ENCODE measurements at regions not wholly inside any gene's neighbourhood (a gene's known extent, or its start where the extent isn't known, plus 50 kb on each side); places are given as distances from the start of the nearest gene placed in this dataset.

DNA sequence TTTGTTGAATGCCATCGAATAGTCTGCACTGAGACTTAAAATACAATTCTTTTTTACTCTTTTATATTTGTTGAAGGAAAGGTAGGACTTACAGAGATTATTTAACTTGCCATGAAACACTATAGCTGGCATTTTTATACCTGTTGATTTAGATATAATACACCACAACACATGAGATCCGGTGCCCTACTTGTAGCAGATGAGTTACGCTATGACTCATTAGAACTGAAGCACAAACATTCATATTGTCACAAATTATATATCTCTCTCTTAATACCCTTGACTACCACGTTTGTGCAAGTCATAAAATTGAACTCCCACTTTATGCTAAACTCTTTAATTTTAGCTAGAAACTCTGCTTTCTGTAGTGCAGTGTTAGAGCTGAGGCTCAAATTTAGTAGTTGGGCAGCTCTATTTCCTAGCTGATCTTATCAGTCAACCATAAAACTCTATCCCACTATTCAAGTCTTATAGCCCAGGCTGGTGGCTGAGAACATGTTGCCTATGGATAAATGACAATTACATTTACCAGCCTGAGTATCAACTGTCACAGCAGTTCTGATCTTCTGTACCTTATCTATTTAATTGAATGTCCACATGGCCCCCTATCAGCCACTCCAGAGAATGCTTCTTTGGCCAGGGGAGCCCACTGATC, 137.4 kb upstream of the SEMA3D start:
- no peaks in the 10 kb centered on the region; the same call in 1 of the 2 replicates for H3K9me3 ChIP-seq (replicated peaks; ENCODE audit: control insufficient read depth, insufficient read depth, low read depth, low read length)
- no peak for FAIRE-seq
- in situ Hi-C loops (cut with MboI) = no loop called here
- DNase-seq (ENCODE audit: extremely low read depth in 1 of 4, low spot score in 3 of 4) = no peak
- H4K20me1 ChIP-seq (replicated peaks; ENCODE audit: control insufficient read depth, insufficient read depth, low read length) = no peaks in the 10 kb centered on the region
- TF ChIP-seq ETV1 (tag; conservative IDR thresholded peaks at IDR 0.05; ENCODE audit: low read depth) (no peak), NR1H2 (CRISPR knock-in tag; IDR thresholded peaks at IDR 0.05) (no peak), ZNF655 (CRISPR knock-in tag; IDR thresholded peaks at IDR 0.05) (no peak), NFXL1 (CRISPR knock-in tag; IDR thresholded peaks at IDR 0.05) (no peak), DDX20 (tag; IDR thresholded peaks at IDR 0.05; ENCODE audit: low read depth) (no peak), KLF13 (tag; IDR thresholded peaks at IDR 0.05; ENCODE audit: borderline replicate concordance, low read depth) (no peak)
- TF ChIP-seq, protein P1, sequence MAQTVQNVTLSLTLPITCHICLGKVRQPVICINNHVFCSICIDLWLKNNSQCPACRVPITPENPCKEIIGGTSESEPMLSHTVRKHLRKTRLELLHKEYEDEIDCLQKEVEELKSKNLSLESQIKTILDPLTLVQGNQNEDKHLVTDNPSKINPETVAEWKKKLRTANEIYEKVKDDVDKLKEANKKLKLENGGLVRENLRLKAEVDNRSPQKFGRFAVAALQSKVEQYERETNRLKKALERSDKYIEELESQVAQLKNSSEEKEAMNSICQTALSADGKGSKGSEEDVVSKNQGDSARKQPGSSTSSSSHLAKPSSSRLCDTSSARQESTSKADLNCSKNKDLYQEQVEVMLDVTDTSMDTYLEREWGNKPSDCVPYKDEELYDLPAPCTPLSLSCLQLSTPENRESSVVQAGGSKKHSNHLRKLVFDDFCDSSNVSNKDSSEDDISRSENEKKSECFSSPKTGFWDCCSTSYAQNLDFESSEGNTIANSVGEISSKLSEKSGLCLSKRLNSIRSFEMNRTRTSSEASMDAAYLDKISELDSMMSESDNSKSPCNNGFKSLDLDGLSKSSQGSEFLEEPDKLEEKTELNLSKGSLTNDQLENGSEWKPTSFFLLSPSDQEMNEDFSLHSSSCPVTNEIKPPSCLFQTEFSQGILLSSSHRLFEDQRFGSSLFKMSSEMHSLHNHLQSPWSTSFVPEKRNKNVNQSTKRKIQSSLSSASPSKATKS (CRISPR knock-in tag; IDR thresholded peaks at IDR 0.05) = no peak
- TF ChIP-seq, protein P2, sequence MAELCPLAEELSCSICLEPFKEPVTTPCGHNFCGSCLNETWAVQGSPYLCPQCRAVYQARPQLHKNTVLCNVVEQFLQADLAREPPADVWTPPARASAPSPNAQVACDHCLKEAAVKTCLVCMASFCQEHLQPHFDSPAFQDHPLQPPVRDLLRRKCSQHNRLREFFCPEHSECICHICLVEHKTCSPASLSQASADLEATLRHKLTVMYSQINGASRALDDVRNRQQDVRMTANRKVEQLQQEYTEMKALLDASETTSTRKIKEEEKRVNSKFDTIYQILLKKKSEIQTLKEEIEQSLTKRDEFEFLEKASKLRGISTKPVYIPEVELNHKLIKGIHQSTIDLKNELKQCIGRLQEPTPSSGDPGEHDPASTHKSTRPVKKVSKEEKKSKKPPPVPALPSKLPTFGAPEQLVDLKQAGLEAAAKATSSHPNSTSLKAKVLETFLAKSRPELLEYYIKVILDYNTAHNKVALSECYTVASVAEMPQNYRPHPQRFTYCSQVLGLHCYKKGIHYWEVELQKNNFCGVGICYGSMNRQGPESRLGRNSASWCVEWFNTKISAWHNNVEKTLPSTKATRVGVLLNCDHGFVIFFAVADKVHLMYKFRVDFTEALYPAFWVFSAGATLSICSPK (IDR thresholded peaks at IDR 0.05; ENCODE audit: borderline replicate concordance) = no peak
- H3K4me1 ChIP-seq (replicated peaks in 1 of 2; ENCODE audit: control insufficient read depth in 2 of 2, insufficient read depth in 2 of 2, low read length in 2 of 2) = no peaks in the 10 kb centered on the region
- no peak overlapping the region for H3K4me3 ChIP-seq
- H3K27me3 ChIP-seq (ENCODE audit: control insufficient read depth in 2 of 2, insufficient read depth in 2 of 2, low read length in 2 of 2) = no peaks in the 10 kb centered on the region
- 0% methylated on average over 4 of the region's 4 CpGs for WGBS (ENCODE audit: insufficient coverage, low coverage, missing lambda C conversion rate)
- CTCF ChIA-PET (ENCODE audit: low intra/inter-chr PET ratio) = no interaction called here
- no peaks in the 10 kb centered on the region for H3K9me1 ChIP-seq (ENCODE audit: control insufficient read depth, insufficient read depth, low read length)
- H3K9ac ChIP-seq (ENCODE audit: insufficient read depth in 1 of 2, low read depth in 2 of 2, low read length in 2 of 2) = no peak overlapping the region
- BruUV-seq (replicated peaks) = no TSS peak
- POLR2A ChIA-PET = no interaction called here
- ATAC-seq = no peak
- H3K36me3 ChIP-seq (ENCODE audit: control insufficient read depth, insufficient read depth, low read length) = no peaks in the 10 kb centered on the region
- H3K79me2 ChIP-seq (ENCODE audit: control insufficient read depth, insufficient read depth, low read length) = no peaks in the 10 kb centered on the region
- no peak overlapping the region for H3K27ac ChIP-seq (ENCODE audit: extremely low read depth, low read depth, low read length)
- intact Hi-C loops (cut with micrococcal nuclease) = no loop called here
- no peak overlapping the region for H3K4me2 ChIP-seq (ENCODE audit: insufficient read depth, low read length)
- H2AFZ ChIP-seq (ENCODE audit: low read depth, low read length) = no peak overlapping the region

Measured in K562 (cell line).